Ovary (tissue), 1 donor: ENCODE measurements at regions not wholly inside any gene's neighbourhood (a gene's known extent, or its start where the extent isn't known, plus 50 kb on each side); places are given as distances from the start of the nearest gene placed in this dataset.

ENCODE experiments used
- EP300 ChIP-seq: sonication (generic); formaldehyde crosslinking; IDR thresholded peaks from one replicate; pipeline ENCODE4 v1.6.1; 2017; ENCODE audit warnings: antibody characterized with exemption
- POLR2A ChIP-seq: fragments of 450-650 bp; IDR thresholded peaks from one replicate; pipeline ENCODE4 v1.6.1; 2017; ENCODE audit warnings: antibody characterized with exemption, mild to moderate bottlenecking, moderate library complexity

DNA sequence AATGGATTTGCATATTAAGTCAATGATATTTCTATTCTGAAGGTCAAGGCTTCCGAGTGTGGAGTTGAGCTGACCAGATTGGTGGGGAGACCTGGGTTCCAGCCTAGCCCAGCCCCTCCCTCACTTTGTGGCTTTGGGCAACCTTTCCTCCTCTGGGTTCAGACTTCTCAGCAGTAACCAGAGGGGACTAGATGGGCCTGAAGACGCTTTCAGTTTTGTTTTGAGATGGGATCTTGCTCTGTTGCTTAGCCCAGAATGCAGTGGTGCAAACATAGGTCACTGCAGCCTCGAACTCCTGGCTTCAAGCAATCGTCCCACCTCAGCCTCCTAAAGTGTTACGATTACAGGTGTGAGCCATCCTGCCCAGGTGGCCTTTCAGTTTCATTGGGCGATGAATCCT, 68.1 kb upstream of the LEP start:
- TF ChIP-seq EP300 (no peak), POLR2A (no peak)
